ENCODE measurements at regions not wholly inside any gene's neighbourhood (a gene's known extent, or its start where the extent isn't known, plus 50 kb on each side); places are given as distances from the start of the nearest gene placed in this dataset.

DNA sequence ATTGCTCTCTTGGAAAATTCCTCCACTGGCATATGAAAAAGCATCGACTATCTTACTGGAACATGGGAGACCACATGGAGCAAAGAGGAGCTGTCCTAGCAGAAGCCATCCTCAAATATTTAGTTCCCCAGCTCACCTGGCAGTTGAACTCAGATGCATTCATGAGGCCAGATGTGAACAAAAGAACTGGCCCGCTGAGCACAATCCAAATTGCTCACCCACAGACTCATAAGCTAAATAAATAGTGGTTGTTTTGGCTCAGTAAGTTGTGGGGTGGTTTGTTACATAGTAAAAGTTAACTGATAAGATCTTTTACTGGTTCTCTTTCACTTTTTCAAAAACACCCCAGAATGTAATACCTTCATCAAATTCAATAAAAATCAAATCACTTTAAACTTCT lies 108.6 kb upstream of the CWC22 start:
- Histone ChIP-seq H3K4me3 (no peak overlapping the region), H3K36me3 (no peaks in the 10 kb centered on the region), H3K9me3 (no peaks in the 10 kb centered on the region), H3K27ac (no peak overlapping the region), H3K27me3 (no peaks in the 10 kb centered on the region), H3K4me1 (no peaks in the 10 kb centered on the region)
- no peak for TF ChIP-seq EP300 (IDR thresholded peaks at IDR 0.05)
- no peak for TF ChIP-seq POLR2AphosphoS5 (IDR thresholded peaks at IDR 0.05)
- TF ChIP-seq, protein P1, sequence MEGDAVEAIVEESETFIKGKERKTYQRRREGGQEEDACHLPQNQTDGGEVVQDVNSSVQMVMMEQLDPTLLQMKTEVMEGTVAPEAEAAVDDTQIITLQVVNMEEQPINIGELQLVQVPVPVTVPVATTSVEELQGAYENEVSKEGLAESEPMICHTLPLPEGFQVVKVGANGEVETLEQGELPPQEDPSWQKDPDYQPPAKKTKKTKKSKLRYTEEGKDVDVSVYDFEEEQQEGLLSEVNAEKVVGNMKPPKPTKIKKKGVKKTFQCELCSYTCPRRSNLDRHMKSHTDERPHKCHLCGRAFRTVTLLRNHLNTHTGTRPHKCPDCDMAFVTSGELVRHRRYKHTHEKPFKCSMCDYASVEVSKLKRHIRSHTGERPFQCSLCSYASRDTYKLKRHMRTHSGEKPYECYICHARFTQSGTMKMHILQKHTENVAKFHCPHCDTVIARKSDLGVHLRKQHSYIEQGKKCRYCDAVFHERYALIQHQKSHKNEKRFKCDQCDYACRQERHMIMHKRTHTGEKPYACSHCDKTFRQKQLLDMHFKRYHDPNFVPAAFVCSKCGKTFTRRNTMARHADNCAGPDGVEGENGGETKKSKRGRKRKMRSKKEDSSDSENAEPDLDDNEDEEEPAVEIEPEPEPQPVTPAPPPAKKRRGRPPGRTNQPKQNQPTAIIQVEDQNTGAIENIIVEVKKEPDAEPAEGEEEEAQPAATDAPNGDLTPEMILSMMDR (IDR thresholded peaks at IDR 0.05), result no peak
- TF ChIP-seq POLR2A (IDR thresholded peaks at IDR 0.05), result no peak
- 63 to 84% (median 69%) methylated on average over 2 of the region's 2 CpGs for WGBS, 5 donors
- intact Hi-C loops (cut with DNase I; ENCODE audit: low total_unique reads), result no loop called here
- DNase-seq, result no peak

DNA sequence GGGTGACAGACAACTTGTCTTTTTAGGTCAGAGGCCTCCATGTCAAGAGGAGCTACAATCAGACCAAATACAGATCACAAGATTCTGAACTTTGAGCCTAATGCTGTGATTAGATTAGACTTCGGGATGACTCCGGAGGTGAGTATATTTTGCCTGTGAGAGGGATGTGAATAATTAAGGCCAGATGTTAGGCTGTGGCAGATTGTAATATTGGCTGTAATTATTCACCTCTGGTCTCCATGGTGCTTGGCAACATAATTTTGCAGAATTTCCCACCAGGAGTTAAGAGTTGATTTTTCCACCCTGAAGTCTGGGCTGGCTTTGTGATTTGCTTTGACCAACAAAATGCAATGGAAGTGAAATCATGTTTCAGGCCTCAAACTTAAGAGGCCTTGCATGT lies 108.2 kb upstream of the CWC22 start:
- 87 to 93% (median 91%) methylated on average over 2 of the region's 2 CpGs for WGBS, 5 donors
- intact Hi-C loops (cut with DNase I; ENCODE audit: low total_unique reads), result no loop called here
- TF ChIP-seq, protein P1 (IDR thresholded peaks at IDR 0.05), result no peak
- no peak for TF ChIP-seq POLR2AphosphoS5 (IDR thresholded peaks at IDR 0.05)
- TF ChIP-seq EP300 (IDR thresholded peaks at IDR 0.05), result no peak
- no peak for TF ChIP-seq POLR2A (IDR thresholded peaks at IDR 0.05)
- H3K27ac ChIP-seq, result no peak overlapping the region
- H3K4me3 ChIP-seq, result no peak overlapping the region
- DNase-seq, result no peak
- H3K4me1 ChIP-seq, result no peaks in the 10 kb centered on the region
- H3K36me3 ChIP-seq, result no peaks in the 10 kb centered on the region
- no peaks in the 10 kb centered on the region for H3K9me3 ChIP-seq
- no peaks in the 10 kb centered on the region for H3K27me3 ChIP-seq

DNA sequence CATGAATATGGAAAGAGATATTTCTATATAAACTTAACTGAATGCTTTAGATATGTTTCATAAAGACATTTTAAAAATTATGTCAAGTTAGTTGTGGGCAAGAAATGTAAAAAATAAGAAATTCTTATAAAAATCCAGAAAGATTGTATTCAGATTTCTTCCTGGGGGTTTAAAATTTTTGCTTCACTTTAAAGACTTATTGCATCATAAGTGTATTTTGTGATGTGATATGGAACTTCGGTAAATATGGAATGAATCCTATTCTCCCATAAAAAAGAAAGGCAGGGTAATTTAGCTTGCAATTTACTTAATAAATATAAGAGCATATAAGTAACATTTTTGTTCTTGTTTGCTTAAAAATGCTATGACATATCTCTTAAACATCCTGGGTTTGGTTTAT lies 104.8 kb upstream of the CWC22 start:
- Histone ChIP-seq H3K27me3 (no peaks in the 10 kb centered on the region), H3K4me1 (no peaks in the 10 kb centered on the region), H3K36me3 (no peaks in the 10 kb centered on the region), H3K9me3 (no peaks in the 10 kb centered on the region), H3K4me3 (no peak overlapping the region), H3K27ac (no peak overlapping the region)
- DNase-seq, result no peak
- TF ChIP-seq EP300 (IDR thresholded peaks at IDR 0.05), result no peak
- no peak for TF ChIP-seq POLR2AphosphoS5 (IDR thresholded peaks at IDR 0.05)
- TF ChIP-seq POLR2A (IDR thresholded peaks at IDR 0.05), result no peak
- TF ChIP-seq, protein P1 (IDR thresholded peaks at IDR 0.05), result no peak
- intact Hi-C loops (cut with DNase I; ENCODE audit: low total_unique reads), result no loop called here
- WGBS, 5 donors, result 74 to 89% (median 76%) methylated on average over 1 of the region's 1 CpG

DNA sequence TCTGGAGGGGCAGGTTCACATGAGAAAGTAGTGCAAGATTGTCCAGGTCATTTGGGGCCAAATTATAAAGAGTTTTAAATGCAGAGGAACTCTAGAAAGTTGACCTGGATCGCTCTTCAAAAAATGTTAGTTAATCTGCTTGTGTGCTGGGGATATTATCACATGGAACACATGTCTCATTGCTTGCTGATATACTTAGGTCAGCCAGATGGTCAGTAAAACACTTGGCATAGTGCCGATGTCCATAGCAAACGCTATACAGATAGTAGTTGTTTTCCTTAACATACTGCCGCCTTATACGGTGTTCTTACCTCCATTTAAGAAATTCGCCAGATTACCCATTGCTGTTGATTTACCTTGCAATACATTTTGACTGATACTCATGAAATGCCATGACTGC lies 103.4 kb upstream of the CWC22 start:
- WGBS, 5 donors, result 64 to 81% (median 70%) methylated on average over 6 of the region's 6 CpGs

More for the DNA sequence above, 103.4 kb upstream of the CWC22 start:
- TF ChIP-seq POLR2AphosphoS5 (IDR thresholded peaks at IDR 0.05) (no peak), POLR2A (IDR thresholded peaks at IDR 0.05) (no peak), EP300 (IDR thresholded peaks at IDR 0.05) (no peak)
- TF ChIP-seq, protein P1 (IDR thresholded peaks at IDR 0.05), result no peak
- H3K9me3 ChIP-seq, result no peaks in the 10 kb centered on the region
- no peak overlapping the region for H3K27ac ChIP-seq
- no peaks in the 10 kb centered on the region for H3K36me3 ChIP-seq
- no peak overlapping the region for H3K4me3 ChIP-seq
- H3K4me1 ChIP-seq, result no peaks in the 10 kb centered on the region
- no peaks in the 10 kb centered on the region for H3K27me3 ChIP-seq
- intact Hi-C loops (cut with DNase I; ENCODE audit: low total_unique reads), result no loop called here
- no peak for DNase-seq
